Tibial nerve (tissue), 4 donors: ENCODE measurements at regions not wholly inside any gene's neighbourhood (a gene's known extent, or its start where the extent isn't known, plus 50 kb on each side); places are given as distances from the start of the nearest gene placed in this dataset.

Source experiments
- CTCF ChIP-seq, 5 experiments: fragments of 200-600 bp in 3 of 5; fragments of 450-650 bp in 2 of 5; sonication (generic) in 3 of 5; IDR thresholded peaks; one replicate each; pipeline ENCODE4 v1.5.1; 2016 to 2019; ENCODE audit warnings: antibody characterized with exemption in 5 of 5, mild to moderate bottlenecking in 3 of 5, moderate library complexity in 2 of 5
- EP300 ChIP-seq, 2 donors: sonication (generic); formaldehyde crosslinking; IDR thresholded peaks; one replicate each; pipeline ENCODE4 v1.6.1; 2017; ENCODE audit warnings: antibody characterized with exemption in 2 of 2, mild to moderate bottlenecking in 1 of 2
- POLR2A ChIP-seq, 2 donors: fragments of 450-650 bp; IDR thresholded peaks; one replicate each; pipeline ENCODE4 v1.6.1; 2017; ENCODE audit warnings: antibody characterized with exemption in 2 of 2, mild to moderate bottlenecking in 2 of 2, moderate library complexity in 2 of 2

- no peak for TF ChIP-seq CTCF (IDR thresholded peaks at IDR 0.05)
- TF ChIP-seq POLR2A (IDR thresholded peaks at IDR 0.05) = no peak
- no peak for TF ChIP-seq EP300 (IDR thresholded peaks at IDR 0.05)
Observed at GRCh38 chr1:22245726-22246125, 102.8 kb upstream of the WNT4 start.
